C4-2B (cell line): ENCODE measurements at regions not wholly inside any gene's neighbourhood (a gene's known extent, or its start where the extent isn't known, plus 50 kb on each side); places are given as distances from the start of the nearest gene placed in this dataset.
"Not testable (repeated sequence)": the region's sequence is repeated elsewhere in the genome, so short reads cannot be mapped to it uniquely, and the experiment has no call there.

ENCODE experiments used
- H3K27ac ChIP-seq: fragments of 450-650 bp; 2 replicates; pipeline ENCODE4 v1.5.1; 2017
- ZFX ChIP-seq: fragments of 450-650 bp; IDR thresholded peaks from 2 replicates; pipeline ENCODE4 v1.6.1; 2017
- TF ChIP-seq, protein P1 (sequence below): fragments of 450-650 bp; conservative IDR thresholded peaks from 2 replicates; pipeline ENCODE4 v1.5.1; 2017; ENCODE audit warnings: mild to moderate bottlenecking

DNA sequence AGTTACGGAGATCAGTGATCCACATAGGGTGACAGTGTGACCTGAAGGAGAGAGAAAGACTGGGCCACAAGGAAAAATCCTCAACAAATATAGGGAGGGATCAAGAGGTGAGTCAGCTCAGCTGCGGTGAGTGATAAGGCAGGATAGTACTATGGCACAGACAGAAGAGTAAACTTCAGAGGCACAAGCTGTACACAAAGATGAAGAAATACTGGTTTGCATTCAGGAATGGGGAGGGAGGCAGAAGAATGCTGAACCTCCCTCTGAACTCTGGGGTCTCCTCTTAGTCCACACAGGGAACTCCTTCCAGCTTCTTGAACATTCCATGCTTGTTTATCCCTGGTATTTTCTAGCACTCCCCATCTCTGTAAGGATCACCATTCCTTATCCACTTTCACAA, 162.7 kb downstream of the BARX2 start:
- TF ChIP-seq, protein P1, sequence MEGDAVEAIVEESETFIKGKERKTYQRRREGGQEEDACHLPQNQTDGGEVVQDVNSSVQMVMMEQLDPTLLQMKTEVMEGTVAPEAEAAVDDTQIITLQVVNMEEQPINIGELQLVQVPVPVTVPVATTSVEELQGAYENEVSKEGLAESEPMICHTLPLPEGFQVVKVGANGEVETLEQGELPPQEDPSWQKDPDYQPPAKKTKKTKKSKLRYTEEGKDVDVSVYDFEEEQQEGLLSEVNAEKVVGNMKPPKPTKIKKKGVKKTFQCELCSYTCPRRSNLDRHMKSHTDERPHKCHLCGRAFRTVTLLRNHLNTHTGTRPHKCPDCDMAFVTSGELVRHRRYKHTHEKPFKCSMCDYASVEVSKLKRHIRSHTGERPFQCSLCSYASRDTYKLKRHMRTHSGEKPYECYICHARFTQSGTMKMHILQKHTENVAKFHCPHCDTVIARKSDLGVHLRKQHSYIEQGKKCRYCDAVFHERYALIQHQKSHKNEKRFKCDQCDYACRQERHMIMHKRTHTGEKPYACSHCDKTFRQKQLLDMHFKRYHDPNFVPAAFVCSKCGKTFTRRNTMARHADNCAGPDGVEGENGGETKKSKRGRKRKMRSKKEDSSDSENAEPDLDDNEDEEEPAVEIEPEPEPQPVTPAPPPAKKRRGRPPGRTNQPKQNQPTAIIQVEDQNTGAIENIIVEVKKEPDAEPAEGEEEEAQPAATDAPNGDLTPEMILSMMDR = no peak
- no peak for TF ChIP-seq ZFX
- H3K27ac ChIP-seq = peak overlapping the region; percentile 63; the same call in 1 of the 2 replicates

GRCh38 chr11:129543515-129544290, 168.1 kb downstream of the BARX2 start:
- TF ChIP-seq, protein P1 = no peak
- no peak for TF ChIP-seq ZFX

GRCh38 chr11:129544691-129545090, 169.0 kb downstream of the BARX2 start:
- H3K27ac ChIP-seq = no peak overlapping the region
- no peak for TF ChIP-seq ZFX
- TF ChIP-seq, protein P1 = no peak

More at GRCh38 chr11:129543515-129544290, 168.1 kb downstream of the BARX2 start:
- H3K27ac ChIP-seq = no peak overlapping the region

GRCh38 chr11:129546266-129546665, 170.6 kb downstream of the BARX2 start:
- H3K27ac ChIP-seq = no peak overlapping the region
- TF ChIP-seq, protein P1 = no peak
- no peak for TF ChIP-seq ZFX

DNA sequence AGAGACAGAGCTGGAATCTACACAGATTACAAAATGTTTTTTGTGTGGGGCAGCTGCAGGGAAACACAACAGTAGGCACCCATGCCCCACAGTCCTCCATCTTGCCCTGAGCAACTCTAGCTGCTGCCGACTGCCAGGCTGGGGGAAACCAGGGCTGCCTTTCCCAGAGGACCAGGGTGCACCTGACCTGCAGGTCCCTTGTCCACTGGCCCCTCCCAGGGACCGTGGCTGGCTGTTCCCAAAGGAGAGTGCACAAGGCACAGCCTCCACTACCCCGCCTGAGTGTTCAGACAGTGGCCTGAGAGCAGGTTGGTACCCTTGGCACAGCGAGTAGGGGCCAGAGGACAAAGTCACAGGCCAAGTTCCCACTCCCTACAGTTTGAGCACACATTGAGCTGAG, 181.8 kb downstream of the BARX2 start:
- no peak for TF ChIP-seq ZFX
- TF ChIP-seq, protein P1 = no peak
- H3K27ac ChIP-seq = no peak overlapping the region

DNA sequence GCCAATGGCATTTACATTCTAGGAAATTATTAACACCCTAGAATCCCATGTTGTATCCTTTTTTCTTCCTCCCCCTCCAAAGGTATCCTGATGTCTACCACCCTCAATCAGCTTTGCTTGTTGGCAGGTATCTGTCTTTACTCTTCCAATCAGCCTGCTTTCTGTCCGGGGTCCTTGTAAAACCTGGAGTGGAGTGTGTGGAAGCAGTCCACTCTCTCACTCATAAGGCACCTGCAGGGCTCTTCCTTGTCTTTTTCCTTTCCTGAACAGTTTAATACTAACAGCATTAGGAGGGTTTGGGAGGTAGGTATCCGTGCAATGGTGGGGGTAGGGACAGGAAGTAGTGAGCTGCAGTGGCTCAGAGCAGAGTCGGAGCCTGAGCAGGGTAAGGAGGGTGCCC, 193.4 kb downstream of the BARX2 start:
- H3K27ac ChIP-seq = no peak overlapping the region
- TF ChIP-seq ZFX = no peak
- TF ChIP-seq, protein P1 = no peak

DNA sequence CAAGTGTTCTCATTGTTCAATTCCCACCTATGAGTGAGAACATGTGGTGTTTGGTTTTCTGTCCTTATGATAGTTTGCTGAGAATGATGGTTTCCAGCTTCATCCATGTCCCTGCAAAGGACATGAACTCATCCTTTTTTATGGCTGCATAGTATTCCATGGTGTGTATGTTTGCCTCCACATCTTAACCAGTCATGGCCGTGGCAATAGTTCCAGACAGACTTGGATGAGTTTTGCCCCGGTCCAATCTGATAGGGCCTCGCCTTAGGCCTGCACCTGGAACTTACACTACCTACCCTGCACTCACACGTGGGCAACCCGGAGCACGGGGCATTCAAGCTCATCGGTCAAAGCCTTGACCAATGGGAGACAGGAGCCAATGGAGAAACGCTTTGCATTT, 197.0 kb downstream of the BARX2 start:
- not testable (repeated sequence) for H3K27ac ChIP-seq

GRCh38 chr11:129573161-129573560, 197.5 kb downstream of the BARX2 start:
- H3K27ac ChIP-seq = no peak overlapping the region
- TF ChIP-seq, protein P1 = no peak
- no peak for TF ChIP-seq ZFX
